HCT116 (cell line): ENCODE measurements at regions not wholly inside any gene's neighbourhood (a gene's known extent, or its start where the extent isn't known, plus 50 kb on each side); places are given as distances from the start of the nearest gene placed in this dataset.

Experiments used
- ATAC-seq: fragments of 200-7000 bp; cut with Tn5 transposase; 2 replicates; pipeline ENCODE4 v1.9.1; 2020; ENCODE audit warnings: mild to moderate bottlenecking, moderate library complexity
- BruUV-seq: library from RNA; stranded (reverse); fragments of 400-500 nt; replicated peaks from 2 replicates; lab custom pipeline; 2021; lab: Mats Ljungman, UMichigan
- CTCF ChIA-PET: fragments of 300-600 bp; sonication (Branson Sonifier 250); formaldehyde crosslinking; loops from one replicate; lab custom pipeline; 2021; ENCODE audit warnings: antibody characterized with exemption; lab: Charles Lee
- POLR2A ChIA-PET: fragments of 300-600, 350-600 bp; sonication (Branson Sonifier 250); formaldehyde crosslinking; loops from one replicate; lab custom pipeline; 2021; ENCODE audit warnings: antibody characterized with exemption; lab: Charles Lee
- RAD21 ChIA-PET, 2 experiments: fragments of 300-600 bp; sonication (Branson Sonifier 250); formaldehyde crosslinking; loops; one replicate each; lab custom pipeline; 2023; ENCODE audit warnings: low total read pairs in 2 of 2; ENCODE audit not compliant: uncharacterized antibody in 2 of 2, unreplicated experiment in 2 of 2, low non-redundant PET in 1 of 2; lab: Charles Lee
- DNase-seq: peaks from one replicate; pipeline ENCODE4 v3.0.0-alpha.2; 2010; ENCODE audit warnings: low read depth, low spot score
- H2AFZ ChIP-seq: fragments of 200-600 bp; shearing (Covaris generic), sonication (generic); 2 replicates; pipeline ENCODE4 v1.6.1; 2017; ENCODE audit warnings: low read depth, mixed run types, mixed read lengths, antibody characterized with exemption, low read length; ENCODE audit not compliant: poor library complexity, severe bottlenecking
- H3K27ac ChIP-seq: 2 replicates; pipeline ENCODE4 v1.5.1; 2012; ENCODE audit warnings: low read depth, low read length
- H3K27me3 ChIP-seq: fragments of 200-600 bp; sonication (generic); 2 replicates; pipeline ENCODE4 v1.6.1; 2016; ENCODE audit warnings: mixed run types, low read length, mixed read lengths; ENCODE audit not compliant: insufficient read depth
- H3K36me3 ChIP-seq, 2 experiments: fragments of 200-500 bp in 1 of 2; fragments of 200-600 bp in 1 of 2; sonication (Bioruptor generic) in 1 of 2; sonication (generic) in 1 of 2; 2 replicates each; pipeline versions ENCODE4 v1.5.1 to v1.6.1; 2014 to 2016; ENCODE audit warnings: low read length in 2 of 2, inconsistent platforms in 1 of 2, mixed read lengths in 1 of 2, mixed run types in 1 of 2; ENCODE audit not compliant: insufficient read depth in 2 of 2, control insufficient read depth in 1 of 2
- H3K4me1 ChIP-seq, 2 experiments: fragments of 200-600 bp in 1 of 2; sonication (generic) in 1 of 2; 2 replicates each; pipeline versions ENCODE4 v1.5.1 to v1.6.1; 2012 to 2017; ENCODE audit warnings: low read length in 2 of 2, inconsistent platforms in 1 of 2, mild to moderate bottlenecking in 1 of 2, mixed read lengths in 1 of 2, mixed run types in 1 of 2, moderate library complexity in 1 of 2; ENCODE audit not compliant: insufficient read depth in 2 of 2, control insufficient read depth in 1 of 2
- H3K4me2 ChIP-seq: fragments of 200-600 bp; sonication (generic); 2 replicates; pipeline ENCODE4 v1.6.1; 2017; ENCODE audit warnings: mixed run types, low read length, mixed read lengths
- H3K4me3 ChIP-seq, 2 experiments: fragments of 200-600 bp in 1 of 2; sonication (generic) in 1 of 2; replicated peaks in 1 of 2; 2 replicates each; pipeline ENCODE4 v1.5.1; 2011 to 2016; ENCODE audit warnings: low read length in 2 of 2, control low read depth in 1 of 2, low read depth in 1 of 2, mild to moderate bottlenecking in 1 of 2, mixed read lengths in 1 of 2, mixed run types in 1 of 2
- H3K79me2 ChIP-seq: fragments of 200-600 bp; sonication (generic); 2 replicates; pipeline ENCODE4 v1.6.1; 2017; ENCODE audit warnings: mild to moderate bottlenecking, mixed run types, low read length, moderate library complexity, mixed read lengths; ENCODE audit not compliant: insufficient read depth
- H3K9ac ChIP-seq: fragments of 200-600 bp; sonication (generic); 2 replicates; pipeline ENCODE4 v1.6.1; 2016; ENCODE audit warnings: low read length, mixed read lengths
- H3K9me2 ChIP-seq: fragments of 200-600 bp; sonication (generic), shearing (Covaris generic); 2 replicates; pipeline ENCODE4 v1.6.1; 2017; ENCODE audit warnings: mixed run types, mild to moderate bottlenecking, moderate library complexity; ENCODE audit not compliant: insufficient read depth
- H3K9me3 ChIP-seq, 2 experiments: fragments of 200-500 bp in 1 of 2; fragments of 200-600 bp in 1 of 2; sonication (Bioruptor generic) in 1 of 2; sonication (generic) in 1 of 2; 2 replicates each; pipeline ENCODE4 v1.6.1; 2014 to 2017; ENCODE audit warnings: low read length in 2 of 2, mixed read lengths in 2 of 2, inconsistent platforms in 1 of 2, low read depth in 1 of 2, mild to moderate bottlenecking in 1 of 2, mixed run types in 1 of 2, moderate library complexity in 1 of 2; ENCODE audit not compliant: control insufficient read depth in 1 of 2, insufficient read depth in 1 of 2
- H4K20me1 ChIP-seq: fragments of 200-600 bp; sonication (generic), shearing (Covaris generic); 2 replicates; pipeline ENCODE4 v1.6.1; 2017; ENCODE audit warnings: mixed run types, mild to moderate bottlenecking, moderate library complexity; ENCODE audit not compliant: insufficient read depth
- CBX3 ChIP-seq: IDR thresholded peaks from 2 replicates; pipeline ENCODE4 v1.6.1; 2012; ENCODE audit warnings: low read depth
- CTCF ChIP-seq, 3 experiments: fragments of 200-600 bp in 1 of 3; sonication (generic) in 1 of 3; IDR thresholded peaks in 2 of 3; conservative IDR thresholded peaks in 1 of 3; 2 replicates each; pipeline ENCODE4 v1.5.1; 2012 to 2017; ENCODE audit warnings: low read depth in 2 of 3, low read length in 2 of 3, antibody characterized with exemption in 1 of 3, borderline replicate concordance in 1 of 3, control low read depth in 1 of 3, mild to moderate bottlenecking in 1 of 3, mixed read lengths in 1 of 3, mixed run types in 1 of 3, moderate library complexity in 1 of 3; ENCODE audit not compliant: insufficient read depth in 1 of 3
- ELF1 ChIP-seq: IDR thresholded peaks from 2 replicates; pipeline ENCODE4 v1.6.1; 2012; ENCODE audit warnings: low read depth, borderline replicate concordance
- EZH2 ChIP-seq: fragments of 200-600 bp; sonication (generic); IDR thresholded peaks from 2 replicates; pipeline ENCODE4 v1.6.1; 2017; ENCODE audit warnings: antibody characterized with exemption, mixed run types
- EZH2phosphoT487 ChIP-seq: fragments of 200-600 bp; IDR thresholded peaks from 2 replicates; pipeline ENCODE4 v1.6.1; 2018; ENCODE audit warnings: antibody characterized with exemption, borderline replicate concordance
- MAX ChIP-seq: IDR thresholded peaks from 2 replicates; pipeline ENCODE4 v1.6.1; 2012
- POLR2A ChIP-seq: IDR thresholded peaks from 2 replicates; pipeline ENCODE4 v1.7.0; 2011; ENCODE audit warnings: borderline replicate concordance; ENCODE audit not compliant: insufficient read depth, insufficient read length; ENCODE audit errors: extremely low read depth
- POLR2AphosphoS5 ChIP-seq: IDR thresholded peaks from 2 replicates; pipeline ENCODE4 v1.6.1; 2011; ENCODE audit warnings: mild to moderate bottlenecking, low read depth, low read length, moderate library complexity
- SIN3A ChIP-seq: IDR thresholded peaks from 2 replicates; pipeline ENCODE4 v1.6.1; 2012; ENCODE audit warnings: low read depth
- YY1 ChIP-seq: IDR thresholded peaks from 2 replicates; pipeline ENCODE4 v1.6.1; 2011; ENCODE audit warnings: low read length, low read depth, moderate library complexity, mild to moderate bottlenecking; ENCODE audit not compliant: insufficient replicate concordance; ENCODE audit errors: extremely low read depth
- ZBTB33 ChIP-seq: IDR thresholded peaks from 2 replicates; pipeline ENCODE4 v1.6.1; 2011; ENCODE audit warnings: mild to moderate bottlenecking, low read length, moderate library complexity; ENCODE audit not compliant: insufficient replicate concordance; ENCODE audit errors: extremely low read depth
- ZFX ChIP-seq: fragments of 450-650 bp; IDR thresholded peaks from 2 replicates; pipeline ENCODE4 v1.6.1; 2017
- intact Hi-C: fragments of 100-400 bp; cut with micrococcal nuclease; formaldehyde crosslinking; loops from 2 replicates; pipeline ENCODE4 v1.10.0; 2022
- TF ChIP-seq, protein P1 (sequence below): IDR thresholded peaks from 2 replicates; pipeline ENCODE4 v1.6.1; 2012; ENCODE audit warnings: low read depth

DNA sequence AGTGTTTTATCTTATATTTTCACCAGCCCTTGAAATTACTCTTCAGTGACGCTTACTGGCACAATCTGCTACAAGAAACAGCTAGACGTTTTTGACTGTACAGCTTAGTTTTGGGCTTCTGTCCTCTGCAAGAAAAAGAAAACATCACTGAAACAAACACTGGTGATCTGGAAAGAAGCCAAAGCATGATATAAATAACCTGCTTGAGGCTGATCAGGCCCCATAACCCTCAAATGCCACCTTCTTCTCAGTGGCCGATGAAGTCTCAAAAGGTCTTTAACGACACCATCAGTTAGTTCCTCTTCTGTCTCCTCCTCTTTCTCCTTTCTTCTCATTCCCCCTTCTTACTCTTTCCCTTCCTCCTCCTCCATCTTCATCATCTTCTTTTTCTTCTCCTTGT lies 942.3 kb upstream of the TMEM132C start:
- intact Hi-C loops = no loop called here
- CTCF ChIA-PET = no interaction called here
- H3K9me2 ChIP-seq = no peaks in the 10 kb centered on the region
- no peak overlapping the region for H2AFZ ChIP-seq
- POLR2A ChIA-PET = no interaction called here
- no peak overlapping the region for H3K4me2 ChIP-seq
- no peak overlapping the region for H3K27ac ChIP-seq
- H4K20me1 ChIP-seq = no peaks in the 10 kb centered on the region
- ATAC-seq (no peak), DNase-seq (no peak)
- H3K27me3 ChIP-seq = no peaks in the 10 kb centered on the region
- H3K9ac ChIP-seq = no peak overlapping the region
- RAD21 ChIA-PET = no interaction called here
- no peaks in the 10 kb centered on the region for H3K4me1 ChIP-seq
- no peak overlapping the region for H3K4me3 ChIP-seq
- TF ChIP-seq POLR2A = no peak
- no peak for TF ChIP-seq SIN3A
- TF ChIP-seq EZH2phosphoT487 = no peak
- TF ChIP-seq CTCF (IDR thresholded peaks at IDR 0.05 in 2 of 3, conservative IDR thresholded peaks at IDR 0.05 in 1 of 3; ENCODE audit: borderline replicate concordance in 1 of 3, insufficient read depth in 1 of 3, low read depth in 2 of 3, low read length in 2 of 3) = no peak
- no peaks in the 10 kb centered on the region for H3K9me3 ChIP-seq
- H3K79me2 ChIP-seq = no peaks in the 10 kb centered on the region
- H3K36me3 ChIP-seq = no peaks in the 10 kb centered on the region
- BruUV-seq = no TSS peak

GRCh38 chr12:127327986-127328385 lies 939.0 kb upstream of the TMEM132C start:
- Histone ChIP-seq H3K9me3 (no peaks in the 10 kb centered on the region), H3K27ac (no peak overlapping the region), H3K27me3 (no peaks in the 10 kb centered on the region), H3K4me2 (no peak overlapping the region), H3K4me3 (no peak overlapping the region), H3K79me2 (no peaks in the 10 kb centered on the region), H3K4me1 (no peaks in the 10 kb centered on the region), H4K20me1 (no peaks in the 10 kb centered on the region), H2AFZ (no peak overlapping the region), H3K9ac (no peak overlapping the region), H3K36me3 (no peaks in the 10 kb centered on the region), H3K9me2 (no peaks in the 10 kb centered on the region)
- no TSS peak for BruUV-seq
- intact Hi-C loops = no loop called here
- DNase-seq = no peak
- ChIA-PET POLR2A (no interaction called here), CTCF (no interaction called here), RAD21 (no interaction called here)
- ATAC-seq = no peak
- TF ChIP-seq ZFX (no peak), POLR2AphosphoS5 (no peak), ELF1 (no peak), MAX (no peak), CBX3 (no peak), EZH2 (no peak), YY1 (no peak), ZBTB33 (no peak)
- TF ChIP-seq, protein P1, sequence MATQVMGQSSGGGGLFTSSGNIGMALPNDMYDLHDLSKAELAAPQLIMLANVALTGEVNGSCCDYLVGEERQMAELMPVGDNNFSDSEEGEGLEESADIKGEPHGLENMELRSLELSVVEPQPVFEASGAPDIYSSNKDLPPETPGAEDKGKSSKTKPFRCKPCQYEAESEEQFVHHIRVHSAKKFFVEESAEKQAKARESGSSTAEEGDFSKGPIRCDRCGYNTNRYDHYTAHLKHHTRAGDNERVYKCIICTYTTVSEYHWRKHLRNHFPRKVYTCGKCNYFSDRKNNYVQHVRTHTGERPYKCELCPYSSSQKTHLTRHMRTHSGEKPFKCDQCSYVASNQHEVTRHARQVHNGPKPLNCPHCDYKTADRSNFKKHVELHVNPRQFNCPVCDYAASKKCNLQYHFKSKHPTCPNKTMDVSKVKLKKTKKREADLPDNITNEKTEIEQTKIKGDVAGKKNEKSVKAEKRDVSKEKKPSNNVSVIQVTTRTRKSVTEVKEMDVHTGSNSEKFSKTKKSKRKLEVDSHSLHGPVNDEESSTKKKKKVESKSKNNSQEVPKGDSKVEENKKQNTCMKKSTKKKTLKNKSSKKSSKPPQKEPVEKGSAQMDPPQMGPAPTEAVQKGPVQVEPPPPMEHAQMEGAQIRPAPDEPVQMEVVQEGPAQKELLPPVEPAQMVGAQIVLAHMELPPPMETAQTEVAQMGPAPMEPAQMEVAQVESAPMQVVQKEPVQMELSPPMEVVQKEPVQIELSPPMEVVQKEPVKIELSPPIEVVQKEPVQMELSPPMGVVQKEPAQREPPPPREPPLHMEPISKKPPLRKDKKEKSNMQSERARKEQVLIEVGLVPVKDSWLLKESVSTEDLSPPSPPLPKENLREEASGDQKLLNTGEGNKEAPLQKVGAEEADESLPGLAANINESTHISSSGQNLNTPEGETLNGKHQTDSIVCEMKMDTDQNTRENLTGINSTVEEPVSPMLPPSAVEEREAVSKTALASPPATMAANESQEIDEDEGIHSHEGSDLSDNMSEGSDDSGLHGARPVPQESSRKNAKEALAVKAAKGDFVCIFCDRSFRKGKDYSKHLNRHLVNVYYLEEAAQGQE = no peak
